ENCODE measurements at regions not wholly inside any gene's neighbourhood (a gene's known extent, or its start where the extent isn't known, plus 50 kb on each side); places are given as distances from the start of the nearest gene placed in this dataset.

DNA sequence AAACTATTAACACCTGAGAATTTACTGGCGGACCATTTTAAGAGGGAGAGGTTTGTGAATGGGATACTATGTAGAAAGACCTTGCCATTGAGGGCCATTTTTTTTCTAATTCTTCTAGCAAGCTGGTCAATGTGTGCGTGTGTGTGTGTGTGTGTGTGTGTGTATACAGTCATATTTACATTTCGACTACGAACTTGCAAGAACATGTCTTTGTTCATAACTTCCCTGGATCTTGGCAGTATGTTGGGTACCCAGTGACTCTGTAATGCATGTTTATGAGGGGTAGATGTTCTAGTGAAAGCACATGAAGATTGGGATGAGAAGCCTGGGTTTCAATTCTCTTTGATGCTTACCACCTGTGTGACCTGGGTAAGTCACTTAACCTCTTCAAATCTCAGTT, 133.6 kb downstream of the UBE2E3 start:
- DNase-seq (ENCODE audit: low read depth in 2 of 2) = no peak

DNA sequence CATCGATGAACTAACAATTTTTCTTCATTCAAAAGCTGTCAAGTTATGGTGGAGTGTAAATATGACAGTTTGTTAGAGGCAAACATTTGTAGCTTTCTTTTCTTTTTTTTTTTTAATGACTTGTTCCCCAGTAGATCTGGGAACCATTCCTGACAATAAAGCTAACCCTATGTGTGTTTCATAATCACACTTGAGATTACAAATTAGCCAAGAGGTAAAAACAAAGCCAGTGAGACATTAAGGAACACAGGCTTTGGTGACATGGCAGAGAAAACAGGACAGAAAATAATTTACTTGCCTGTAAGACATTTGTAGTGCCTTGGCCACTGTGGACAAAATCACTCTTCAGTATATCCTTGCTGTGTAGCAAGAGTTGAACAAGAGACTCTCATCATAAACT, 135.9 kb downstream of the UBE2E3 start:
- no peak for DNase-seq (ENCODE audit: low read depth in 2 of 2)

- no peak for DNase-seq (ENCODE audit: low read depth in 2 of 2)
Measured at GRCh38 chr2:181117206-181117925, 137.0 kb downstream of the UBE2E3 start.

DNA sequence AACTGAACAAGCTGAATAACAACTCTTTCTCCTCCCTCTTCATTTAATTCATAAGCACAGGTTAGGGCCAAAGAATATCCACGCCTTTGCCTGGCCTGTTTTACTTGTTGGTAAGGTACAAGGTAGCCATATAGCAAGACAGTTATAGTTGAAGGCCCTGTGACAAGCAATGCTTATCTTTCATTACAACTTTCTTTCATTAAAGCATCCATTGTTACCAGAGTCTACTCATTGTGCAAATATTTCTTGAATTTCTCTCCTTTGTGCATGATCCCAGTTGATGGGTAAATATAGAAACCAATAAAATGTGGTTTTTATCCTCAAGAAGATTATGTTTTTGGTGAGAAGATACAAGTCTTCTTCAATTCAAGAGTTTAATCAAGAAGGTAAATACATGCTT, 140.2 kb downstream of the UBE2E3 start:
- DNase-seq (ENCODE audit: low read depth in 2 of 2) = no peak

DNA sequence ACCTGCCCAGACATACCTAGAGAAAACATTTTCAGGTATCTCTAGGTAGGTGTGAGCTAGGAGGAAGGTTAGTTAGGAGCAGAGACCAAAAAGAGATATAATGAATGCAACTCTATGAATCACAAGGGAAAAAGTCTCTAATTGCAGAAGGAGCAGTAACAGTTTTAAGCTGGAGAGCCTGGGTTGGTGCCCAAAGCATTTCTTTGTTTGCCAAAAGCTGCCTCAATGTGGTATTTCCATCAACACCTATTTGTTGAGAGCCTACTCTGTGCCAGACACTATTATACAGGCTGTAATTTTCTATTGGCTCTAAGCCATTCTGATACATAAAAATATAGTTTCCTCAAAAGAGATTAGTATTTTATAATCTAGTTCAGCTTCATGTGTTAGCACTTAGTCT, 141.6 kb downstream of the UBE2E3 start:
- DNase-seq (ENCODE audit: low read depth in 2 of 2) = no peak

GRCh38 chr2:181122601-181123000, 142.2 kb downstream of the UBE2E3 start:
- no peak for DNase-seq (ENCODE audit: low read depth in 2 of 2)

DNA sequence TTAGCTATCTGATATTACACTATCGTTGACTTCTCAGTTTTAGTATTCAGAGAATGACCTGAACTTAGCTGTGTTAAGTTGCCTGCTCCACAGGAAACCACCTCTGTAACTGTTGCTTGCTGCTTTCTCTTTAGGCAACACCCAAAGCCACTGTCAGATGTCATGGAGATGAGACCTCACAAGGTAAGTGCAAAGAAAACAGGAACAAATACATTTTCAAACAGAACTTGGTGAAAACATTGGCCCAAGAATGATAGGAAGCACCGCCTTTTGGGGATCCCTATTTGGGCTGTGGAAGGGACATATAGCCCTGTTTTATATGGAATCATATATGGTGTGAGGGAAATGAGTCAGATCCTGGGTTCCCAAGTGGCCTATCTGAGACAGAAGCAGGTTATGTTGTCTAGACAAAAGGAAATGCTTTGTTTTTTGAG, 143.4 kb downstream of the UBE2E3 start:
- peak; percentile 28 to 43 for DNase-seq (ENCODE audit: low read depth in 2 of 2)

DNA sequence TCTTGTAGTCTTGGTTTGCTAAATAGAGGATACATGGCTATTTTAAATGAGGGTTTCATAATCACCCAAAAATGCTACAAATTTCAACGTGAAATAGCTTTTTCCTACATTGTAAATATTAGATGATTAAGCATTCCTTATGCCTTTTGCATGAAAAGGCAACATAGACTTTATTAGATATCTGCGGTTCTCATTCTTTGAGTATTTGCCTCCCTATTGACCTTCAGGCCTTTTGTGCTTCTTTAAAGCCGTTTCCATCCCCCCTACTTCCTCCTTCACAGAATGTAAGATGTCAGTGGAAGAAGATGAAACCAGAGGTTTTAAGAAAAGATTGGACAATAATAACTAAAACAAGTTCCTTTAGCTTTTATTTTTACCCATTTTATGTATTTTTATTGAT, 144.1 kb downstream of the UBE2E3 start:
- no peak for DNase-seq (ENCODE audit: low read depth in 2 of 2)

DNA sequence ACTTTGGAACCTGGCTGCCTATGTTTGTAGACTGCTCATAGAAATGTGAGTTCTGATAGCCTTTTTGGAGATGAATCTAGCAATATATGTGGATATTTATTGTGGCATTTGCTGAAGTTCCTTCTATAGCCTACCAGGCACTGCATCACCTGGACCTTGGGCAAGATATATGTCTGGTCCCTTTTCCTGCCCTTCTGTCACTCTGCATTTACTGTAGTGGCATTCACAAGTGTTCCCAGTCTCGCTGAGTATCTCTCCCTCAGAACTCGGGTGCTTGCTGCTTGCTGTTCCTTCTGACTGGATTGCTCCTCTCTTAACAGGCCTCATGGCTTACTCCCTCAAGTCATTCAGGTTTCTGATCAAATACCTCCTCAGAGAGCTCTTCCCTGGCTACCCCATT, 145.0 kb downstream of the UBE2E3 start:
- DNase-seq (ENCODE audit: low read depth in 2 of 2) = no peak

DNA sequence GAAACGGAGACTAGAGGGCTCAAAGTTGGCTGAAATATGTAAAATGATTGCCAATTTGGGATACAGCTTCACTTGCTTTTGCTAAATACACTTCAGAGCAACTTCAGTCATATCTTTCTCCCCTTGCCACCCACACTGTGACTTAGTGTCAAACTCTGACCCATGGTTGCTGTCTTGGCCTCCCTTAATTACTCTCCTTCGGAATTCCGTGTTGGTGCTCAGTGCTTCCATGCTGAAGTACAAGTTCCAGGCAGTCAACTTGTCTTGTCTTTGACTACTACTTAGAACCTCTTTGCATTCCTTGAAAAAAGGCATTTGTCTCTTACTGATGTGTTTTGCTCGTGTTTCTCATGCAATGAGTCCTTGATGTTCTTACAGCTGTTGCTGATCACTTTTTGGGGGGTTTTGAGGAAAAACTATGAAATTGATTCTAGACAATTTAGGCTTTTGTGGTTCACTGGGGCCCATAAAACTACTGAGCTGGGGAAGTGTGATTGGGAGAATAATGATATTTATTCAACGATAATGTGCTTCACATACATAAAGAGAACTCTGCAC, 146.0 kb downstream of the UBE2E3 start:
- no peak for DNase-seq (ENCODE audit: low read depth in 2 of 2)

- no peak for DNase-seq (ENCODE audit: low read depth in 2 of 2)
Measured at GRCh38 chr2:181128199-181128598, 147.8 kb downstream of the UBE2E3 start.

GRCh38 chr2:181129364-181130056, 149.1 kb downstream of the UBE2E3 start:
- no peak for DNase-seq (ENCODE audit: low read depth in 2 of 2)

- DNase-seq (ENCODE audit: low read depth in 2 of 2) = no peak
Measured at GRCh38 chr2:181130686-181131085, 150.3 kb downstream of the UBE2E3 start.

- no peak for DNase-seq (ENCODE audit: low read depth in 2 of 2)
Measured at GRCh38 chr2:181131584-181131983, 151.2 kb downstream of the UBE2E3 start.

GRCh38 chr2:181138816-181139215, 158.4 kb downstream of the UBE2E3 start:
- no peak for DNase-seq (ENCODE audit: low read depth in 2 of 2)

DNA sequence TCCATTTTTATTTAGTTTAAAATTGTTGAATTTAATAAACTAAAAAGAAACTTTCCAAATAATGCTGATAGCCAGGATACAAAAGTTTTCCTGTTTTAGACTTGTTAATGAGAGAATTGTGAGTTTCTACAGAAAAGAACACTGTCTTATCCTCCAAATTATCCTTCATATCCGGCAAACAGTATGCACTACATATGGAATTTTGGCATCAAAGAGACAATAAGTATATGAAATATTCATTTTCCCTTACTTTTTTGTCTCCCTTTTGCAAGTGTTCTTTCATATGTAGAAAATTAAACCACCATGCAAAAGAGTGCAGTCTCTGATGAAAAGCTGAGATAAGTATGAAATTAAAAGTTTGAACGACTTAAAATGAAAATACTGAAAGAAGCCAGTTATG, 159.4 kb downstream of the UBE2E3 start:
- no peak for DNase-seq (ENCODE audit: low read depth in 2 of 2)

- DNase-seq (ENCODE audit: low read depth in 2 of 2) = no peak
Measured at GRCh38 chr2:181140414-181140813, 160.0 kb downstream of the UBE2E3 start.

DNA sequence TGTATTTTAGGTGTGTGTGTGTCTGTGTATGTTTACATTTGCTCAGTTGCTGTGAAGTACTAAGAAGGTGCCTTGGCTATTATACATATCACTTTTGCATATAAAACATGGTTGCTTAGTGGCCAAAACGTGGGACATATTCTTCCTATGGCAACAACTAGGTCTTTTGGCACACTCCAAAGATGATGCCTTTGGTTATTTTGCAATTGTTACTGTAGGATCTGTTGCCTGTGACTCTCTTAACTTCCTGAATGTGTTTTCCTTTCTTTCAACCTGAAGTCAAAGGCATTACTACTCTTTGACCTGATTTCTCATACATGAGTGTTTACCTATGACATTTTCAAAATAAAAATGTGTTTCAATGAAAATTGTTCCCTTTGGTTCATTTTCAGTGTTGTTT, 160.5 kb downstream of the UBE2E3 start:
- DNase-seq (ENCODE audit: low read depth in 2 of 2) = no peak

DNA sequence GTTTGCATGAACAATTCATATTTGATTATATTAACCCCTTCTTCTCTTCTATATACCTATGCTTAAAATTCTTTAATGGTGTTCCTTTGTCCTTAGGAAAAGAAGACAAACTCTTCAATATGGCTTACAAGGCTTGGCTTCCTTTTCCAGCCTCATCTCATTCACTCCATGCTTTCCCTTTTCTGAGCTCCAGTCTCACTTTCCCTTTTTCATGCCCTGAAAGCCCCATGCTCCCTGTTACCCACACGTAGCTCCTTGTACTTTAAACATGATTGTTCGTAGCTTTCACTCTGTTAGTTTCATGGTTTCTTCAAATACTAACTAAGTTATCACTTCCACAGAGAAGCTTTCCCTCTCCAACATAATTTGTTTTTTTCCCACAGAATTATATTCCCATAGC, 161.3 kb downstream of the UBE2E3 start:
- DNase-seq (ENCODE audit: low read depth in 2 of 2) = no peak

DNA sequence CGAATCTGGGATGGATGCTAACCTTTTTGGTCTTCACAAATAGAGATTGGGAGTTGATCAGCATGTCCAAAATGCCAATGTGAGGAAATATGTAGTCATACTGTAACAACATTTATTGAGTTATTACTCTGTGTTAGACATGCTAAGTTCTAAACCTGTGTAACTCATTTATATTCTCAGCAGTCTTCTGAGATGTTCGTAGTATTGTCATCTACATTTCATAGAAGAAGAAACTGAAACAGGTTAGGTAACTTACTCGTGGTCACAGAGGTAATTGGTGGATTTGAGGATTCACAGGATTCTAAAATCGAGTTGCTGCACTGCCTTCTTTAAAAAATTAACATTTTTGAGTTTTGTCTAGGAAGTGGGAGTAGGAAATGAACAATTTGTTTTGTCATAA, 162.1 kb downstream of the UBE2E3 start:
- DNase-seq (ENCODE audit: low read depth in 2 of 2) = no peak

- DNase-seq (ENCODE audit: low read depth in 2 of 2) = no peak
Measured at GRCh38 chr2:181143790-181144300, 163.4 kb downstream of the UBE2E3 start.

DNA sequence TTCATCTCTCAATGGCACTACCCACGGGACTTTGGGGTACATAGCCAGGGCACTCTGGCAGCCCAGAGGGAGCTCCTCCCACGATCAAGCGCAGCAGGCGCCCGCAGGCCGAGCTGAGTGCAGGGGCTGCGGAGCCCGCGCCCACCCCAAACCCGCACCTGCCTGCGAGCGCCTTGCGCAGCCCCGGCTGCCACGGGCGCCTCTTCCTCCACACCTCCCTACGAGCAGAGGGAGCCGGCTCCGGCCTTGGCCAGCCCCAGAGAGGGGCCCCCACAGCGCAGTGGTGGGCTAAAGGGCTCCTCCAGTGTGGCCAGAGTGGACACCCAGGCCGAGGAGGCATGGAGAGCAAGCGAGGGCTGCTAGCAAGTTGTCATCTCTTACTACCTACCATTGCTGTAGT, 165.2 kb downstream of the UBE2E3 start:
- no peak for DNase-seq (ENCODE audit: low read depth in 2 of 2)

GRCh38 chr2:181146171-181146570, 165.8 kb downstream of the UBE2E3 start:
- DNase-seq (ENCODE audit: low read depth in 2 of 2) = no peak
